SK-N-SH (cell line): ENCODE measurements at regions not wholly inside any gene's neighbourhood (a gene's known extent, or its start where the extent isn't known, plus 50 kb on each side); places are given as distances from the start of the nearest gene placed in this dataset.

ENCODE experiments used
- CTCF ChIA-PET: fragments of 300-600, 350-600 bp; formaldehyde crosslinking; extraction: SDS; loops from one replicate; lab custom pipeline; 2021; lab: Yijun Ruan, JAX
- POLR2A ChIA-PET: fragments of 350-600 bp; sonication (Branson Sonifier 250); formaldehyde crosslinking; extraction: SDS; loops from one replicate; lab custom pipeline; 2020; ENCODE audit warnings: antibody characterized with exemption, inconsistent platforms; lab: Yijun Ruan, JAX
- DNase-seq: peaks from one replicate; pipeline ENCODE4 v3.0.0; 2012
- H2AFZ ChIP-seq: fragments of 200-600 bp; sonication (generic); 2 replicates; pipeline ENCODE4 v1.8.1; 2016; ENCODE audit warnings: antibody characterized with exemption, mild to moderate bottlenecking, low read depth
- H3F3A ChIP-seq: fragments of 200-600 bp; sonication (generic); replicated peaks from 2 replicates; pipeline ENCODE3; 2016; ENCODE audit warnings: antibody characterized with exemption, mild to moderate bottlenecking; ENCODE audit not compliant: insufficient read depth
- H3K27ac ChIP-seq, 2 experiments: fragments of 200-500 bp in 1 of 2; fragments of 200-600 bp in 1 of 2; sonication (Bioruptor generic) in 1 of 2; sonication (generic), shearing (Covaris generic) in 1 of 2; 2 replicates each; pipeline versions ENCODE4 v1.5.1 to v1.6.1; 2014 to 2016; ENCODE audit warnings: low read depth in 2 of 2, inconsistent platforms in 1 of 2, low read length in 1 of 2, mild to moderate bottlenecking in 1 of 2, mixed read lengths in 1 of 2
- H3K27me3 ChIP-seq: fragments of 200-600 bp; sonication (generic), shearing (Covaris generic); 2 replicates; pipeline ENCODE4 v1.6.1; 2016; ENCODE audit warnings: mixed run types; ENCODE audit not compliant: insufficient read depth
- H3K36me3 ChIP-seq, 2 experiments: fragments of 200-500 bp in 1 of 2; fragments of 200-600 bp in 1 of 2; sonication (Bioruptor generic) in 1 of 2; sonication (generic) in 1 of 2; replicated peaks in 1 of 2; 2 replicates each; pipeline versions ENCODE3 to v1.5.1; 2014 to 2016; ENCODE audit warnings: low read length in 1 of 2, mild to moderate bottlenecking in 1 of 2; ENCODE audit not compliant: insufficient read depth in 2 of 2, control insufficient read depth in 1 of 2
- H3K4me1 ChIP-seq, 2 experiments: fragments of 200-500 bp in 1 of 2; fragments of 200-600 bp in 1 of 2; sonication (Bioruptor generic) in 1 of 2; sonication (generic), shearing (Covaris generic) in 1 of 2; 2 replicates each; pipeline versions ENCODE4 v1.5.1 to v1.6.1; 2014 to 2016; ENCODE audit warnings: low read depth in 1 of 2, low read length in 1 of 2, mixed run types in 1 of 2; ENCODE audit not compliant: insufficient read depth in 2 of 2, control insufficient read depth in 1 of 2
- H3K4me2 ChIP-seq: fragments of 200-600 bp; sonication (generic), shearing (Covaris generic); 2 replicates; pipeline ENCODE4 v1.6.1; 2017; ENCODE audit warnings: mixed run types
- H3K4me3 ChIP-seq, 2 experiments: fragments of 200-500 bp in 1 of 2; fragments of 200-600 bp in 1 of 2; sonication (Bioruptor generic) in 1 of 2; sonication (generic), shearing (Covaris generic) in 1 of 2; 2 replicates each; pipeline versions ENCODE4 v1.5.1 to v1.8.1; 2014 to 2016; ENCODE audit warnings: low read depth in 2 of 2, inconsistent platforms in 1 of 2, low read length in 1 of 2, mild to moderate bottlenecking in 1 of 2, mixed read lengths in 1 of 2, moderate library complexity in 1 of 2
- H3K79me2 ChIP-seq: fragments of 200-600 bp; sonication (generic); 2 replicates; pipeline ENCODE4 v1.8.1; 2017; ENCODE audit warnings: mild to moderate bottlenecking; ENCODE audit not compliant: insufficient read depth
- H3K9ac ChIP-seq: fragments of 200-600 bp; sonication (generic); 2 replicates; pipeline ENCODE4 v1.6.1; 2017; ENCODE audit warnings: mixed run types
- H3K9me2 ChIP-seq: fragments of 200-600 bp; sonication (generic); 2 replicates; pipeline ENCODE4 v1.6.1; 2017; ENCODE audit warnings: mixed run types
- H3K9me3 ChIP-seq: fragments of 200-600 bp; sonication (generic); 2 replicates; pipeline ENCODE4 v1.6.1; 2017; ENCODE audit warnings: mixed run types, mild to moderate bottlenecking, moderate library complexity
- H4K20me1 ChIP-seq: fragments of 200-600 bp; sonication (generic); 2 replicates; pipeline ENCODE4 v1.6.1; 2017; ENCODE audit warnings: mild to moderate bottlenecking, mixed run types; ENCODE audit not compliant: insufficient read depth
- FOXJ3 ChIP-seq: sonication (generic); formaldehyde crosslinking; IDR thresholded peaks from 2 replicates; pipeline ENCODE4 v1.5.1; 2020; ENCODE audit warnings: mild to moderate bottlenecking, missing genetic modification reagents
- FOXM1 ChIP-seq: IDR thresholded peaks from 2 replicates; pipeline ENCODE4 v1.4.0; 2012; ENCODE audit warnings: low read depth, mild to moderate bottlenecking
- MEF2A ChIP-seq: IDR thresholded peaks from 2 replicates; pipeline ENCODE4 v1.4.0; 2012; ENCODE audit warnings: low read depth, borderline replicate concordance
- NFIC ChIP-seq: IDR thresholded peaks from 2 replicates; pipeline ENCODE4 v1.4.0; 2012; ENCODE audit warnings: borderline replicate concordance
- POLR2AphosphoS5 ChIP-seq: IDR thresholded peaks from 2 replicates; pipeline ENCODE4 v1.6.1; 2012; ENCODE audit warnings: low read depth, low read length
- RFX5 ChIP-seq: IDR thresholded peaks from 2 replicates; pipeline ENCODE4 v1.6.1; 2012; ENCODE audit warnings: mild to moderate bottlenecking, improper control_type of control experiment, low read length
- RXRA ChIP-seq: IDR thresholded peaks from 2 replicates; pipeline ENCODE4 v1.4.0; 2012; ENCODE audit warnings: low read depth, mild to moderate bottlenecking, borderline replicate concordance
- SIN3A ChIP-seq: IDR thresholded peaks from 2 replicates; pipeline ENCODE4 v1.6.1; 2012; ENCODE audit warnings: low read depth, mild to moderate bottlenecking, low read length, moderate library complexity, borderline replicate concordance
- TAF1 ChIP-seq: IDR thresholded peaks from 2 replicates; pipeline ENCODE4 v1.6.1; 2012; ENCODE audit warnings: low read depth, mild to moderate bottlenecking, low read length, moderate library complexity, borderline replicate concordance
- TCF12 ChIP-seq: IDR thresholded peaks from 2 replicates; pipeline ENCODE4 v1.4.0; 2012
- WGBS: methylation state at CpG from one replicate; pipeline ENCODE4 v1.1.6; 2017; ENCODE audit warnings: low lambda C conversion rate; 5-methylcytosine and 5-hydroxymethylcytosine counted together
- TF ChIP-seq, protein P1 (sequence below): IDR thresholded peaks from 2 replicates; pipeline ENCODE4 v1.6.1; 2012; ENCODE audit warnings: mild to moderate bottlenecking, low read depth, low read length, moderate library complexity
- TF ChIP-seq, protein P2 (sequence below): IDR thresholded peaks from 2 replicates; pipeline ENCODE4 v1.4.0; 2012; ENCODE audit warnings: low read depth

DNA sequence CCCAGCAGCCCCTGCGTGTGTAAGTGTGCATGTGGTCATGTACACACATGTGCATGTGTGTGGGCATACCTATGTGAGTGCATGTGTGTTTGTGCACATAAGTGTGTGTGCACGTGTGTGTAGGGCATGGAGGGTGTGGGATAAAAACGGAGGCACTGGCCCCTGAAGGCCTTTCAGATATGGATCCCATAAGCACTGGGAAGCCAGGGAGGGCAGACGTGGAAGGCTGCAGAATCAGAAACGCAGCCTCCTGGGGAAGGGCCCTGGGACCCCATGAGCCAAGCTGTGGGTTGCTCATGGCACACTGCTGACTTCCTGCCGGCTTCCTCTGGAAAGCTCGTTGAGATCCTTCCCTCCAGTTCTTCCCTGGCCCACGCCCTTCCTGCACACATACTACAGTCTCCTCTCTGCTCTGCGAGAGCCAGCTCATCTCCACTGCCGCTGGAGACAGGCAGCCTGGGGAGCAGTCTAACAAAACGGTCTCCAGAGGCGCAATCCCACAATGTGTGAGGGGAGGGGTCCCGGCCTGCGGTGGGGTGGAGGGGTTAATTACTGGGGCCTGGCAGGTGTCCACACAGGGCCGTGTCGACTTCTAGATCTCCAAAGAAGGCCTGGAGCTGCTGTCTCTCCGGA lies 435.2 kb upstream of the B3GAT1 start:
- Histone ChIP-seq H3K4me3 (no peak overlapping the region), H4K20me1 (no peaks in the 10 kb centered on the region), H3K79me2 (no peaks in the 10 kb centered on the region), H3K9ac (no peak overlapping the region), H3K27ac (no peak overlapping the region), H3K4me1 (no peaks in the 10 kb centered on the region; a peak in 1 of 4 replicates), H3K36me3 (no peaks in the 10 kb centered on the region), H3K27me3 (no peaks in the 10 kb centered on the region), H2AFZ (no peak overlapping the region), H3K9me3 (no peaks in the 10 kb centered on the region), H3K9me2 (no peaks in the 10 kb centered on the region), H3F3A (no peaks in the 10 kb centered on the region), H3K4me2 (no peak overlapping the region)
- WGBS: 24% methylated on average over 11 of the region's 17 CpGs
- ChIA-PET POLR2A (no interaction called here), CTCF (interaction anchor here (2.1 kb wide), 1 partner anchor 21 kb away, joined by 7 read pairs; no protein-coding TSS in a partner anchor)
- DNase-seq: no peak
- no peak for TF ChIP-seq RFX5
- TF ChIP-seq SIN3A: no peak
- TF ChIP-seq, protein P1, sequence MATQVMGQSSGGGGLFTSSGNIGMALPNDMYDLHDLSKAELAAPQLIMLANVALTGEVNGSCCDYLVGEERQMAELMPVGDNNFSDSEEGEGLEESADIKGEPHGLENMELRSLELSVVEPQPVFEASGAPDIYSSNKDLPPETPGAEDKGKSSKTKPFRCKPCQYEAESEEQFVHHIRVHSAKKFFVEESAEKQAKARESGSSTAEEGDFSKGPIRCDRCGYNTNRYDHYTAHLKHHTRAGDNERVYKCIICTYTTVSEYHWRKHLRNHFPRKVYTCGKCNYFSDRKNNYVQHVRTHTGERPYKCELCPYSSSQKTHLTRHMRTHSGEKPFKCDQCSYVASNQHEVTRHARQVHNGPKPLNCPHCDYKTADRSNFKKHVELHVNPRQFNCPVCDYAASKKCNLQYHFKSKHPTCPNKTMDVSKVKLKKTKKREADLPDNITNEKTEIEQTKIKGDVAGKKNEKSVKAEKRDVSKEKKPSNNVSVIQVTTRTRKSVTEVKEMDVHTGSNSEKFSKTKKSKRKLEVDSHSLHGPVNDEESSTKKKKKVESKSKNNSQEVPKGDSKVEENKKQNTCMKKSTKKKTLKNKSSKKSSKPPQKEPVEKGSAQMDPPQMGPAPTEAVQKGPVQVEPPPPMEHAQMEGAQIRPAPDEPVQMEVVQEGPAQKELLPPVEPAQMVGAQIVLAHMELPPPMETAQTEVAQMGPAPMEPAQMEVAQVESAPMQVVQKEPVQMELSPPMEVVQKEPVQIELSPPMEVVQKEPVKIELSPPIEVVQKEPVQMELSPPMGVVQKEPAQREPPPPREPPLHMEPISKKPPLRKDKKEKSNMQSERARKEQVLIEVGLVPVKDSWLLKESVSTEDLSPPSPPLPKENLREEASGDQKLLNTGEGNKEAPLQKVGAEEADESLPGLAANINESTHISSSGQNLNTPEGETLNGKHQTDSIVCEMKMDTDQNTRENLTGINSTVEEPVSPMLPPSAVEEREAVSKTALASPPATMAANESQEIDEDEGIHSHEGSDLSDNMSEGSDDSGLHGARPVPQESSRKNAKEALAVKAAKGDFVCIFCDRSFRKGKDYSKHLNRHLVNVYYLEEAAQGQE: no peak
- TF ChIP-seq, protein P2, sequence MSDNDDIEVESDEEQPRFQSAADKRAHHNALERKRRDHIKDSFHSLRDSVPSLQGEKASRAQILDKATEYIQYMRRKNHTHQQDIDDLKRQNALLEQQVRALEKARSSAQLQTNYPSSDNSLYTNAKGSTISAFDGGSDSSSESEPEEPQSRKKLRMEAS: no peak

DNA sequence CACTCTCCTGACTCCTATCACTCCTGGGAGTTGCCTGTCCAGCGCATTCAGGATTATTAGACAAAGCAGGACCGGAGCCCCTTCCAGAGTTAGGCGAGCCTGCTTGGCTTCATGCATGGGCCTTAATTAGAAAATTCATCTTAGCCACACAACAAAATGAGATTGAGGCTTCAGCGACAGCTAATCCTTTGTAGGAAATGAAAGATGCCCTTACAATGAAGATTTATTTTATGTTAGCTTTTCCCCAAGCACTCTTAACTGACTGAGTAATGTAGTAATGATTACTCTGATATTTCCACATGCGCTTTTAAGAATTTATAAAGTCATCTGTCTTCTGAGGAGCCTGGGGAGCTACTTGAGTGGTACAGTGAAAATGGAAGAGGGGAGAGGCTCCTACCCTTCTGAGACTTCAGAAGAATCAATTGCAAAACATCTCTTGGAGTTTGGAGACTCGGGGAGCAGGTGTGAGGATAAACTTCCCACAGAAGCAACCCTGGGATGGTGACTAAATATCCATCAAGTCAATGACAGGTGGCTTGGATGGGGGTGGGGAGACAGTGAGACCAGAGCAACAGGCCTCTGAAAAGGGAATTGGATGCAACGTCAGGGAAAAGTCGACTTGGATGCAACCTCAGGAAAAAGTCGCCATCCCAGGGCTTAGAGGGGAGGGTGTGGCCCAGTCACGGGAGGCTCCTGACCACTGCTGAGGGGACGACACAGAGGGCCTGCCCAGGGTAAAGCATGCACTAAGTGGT lies 434.5 kb upstream of the B3GAT1 start:
- DNase-seq: no peak
- WGBS: 39% methylated on average over 9 of the region's 11 CpGs
- H2AFZ ChIP-seq: no peak overlapping the region

More for the DNA sequence above, 434.5 kb upstream of the B3GAT1 start:
- no peaks in the 10 kb centered on the region for H3K79me2 ChIP-seq
- POLR2A ChIA-PET: no interaction called here
- no peaks in the 10 kb centered on the region; a peak in 1 of 4 replicates for H3K4me1 ChIP-seq
- H3K27me3 ChIP-seq: no peaks in the 10 kb centered on the region
- no peaks in the 10 kb centered on the region for H4K20me1 ChIP-seq
- H3K9me3 ChIP-seq: no peaks in the 10 kb centered on the region
- no peaks in the 10 kb centered on the region for H3K9me2 ChIP-seq
- no peak overlapping the region for H3K27ac ChIP-seq
- CTCF ChIA-PET: interaction anchor here (2.2 kb wide), 1 partner anchor 22 kb away, joined by 10 read pairs; no protein-coding TSS in a partner anchor
- H3K9ac ChIP-seq: no peak overlapping the region
- H3K4me3 ChIP-seq: no peak overlapping the region
- TF ChIP-seq FOXM1: no peak
- TF ChIP-seq RXRA: no peak
- TF ChIP-seq TCF12: no peak
- no peak for TF ChIP-seq POLR2AphosphoS5
- no peak for TF ChIP-seq FOXJ3 (CRISPR knock-in tag)
- no peak for TF ChIP-seq MEF2A
- TF ChIP-seq RFX5: no peak
- TF ChIP-seq TAF1: no peak
- TF ChIP-seq NFIC: no peak
- TF ChIP-seq, all 33 proteins: peak for 0
- H3K36me3 ChIP-seq: no peaks in the 10 kb centered on the region
- H3F3A ChIP-seq: no peaks in the 10 kb centered on the region
- no peak overlapping the region for H3K4me2 ChIP-seq
